Kidney epithelial cell (primary cell): ENCODE measurements at regions not wholly inside any gene's neighbourhood (a gene's known extent, or its start where the extent isn't known, plus 50 kb on each side); places are given as distances from the start of the nearest gene placed in this dataset.

ENCODE experiments used
- DNase-seq: peaks from one replicate; pipeline ENCODE4 v3.0.0-alpha.2; 2010; ENCODE audit warnings: low read depth
- H3K27me3 ChIP-seq: 2 replicates; pipeline ENCODE4 v1.6.0; 2011; ENCODE audit warnings: low read length; ENCODE audit not compliant: control insufficient read depth, insufficient read depth
- H3K36me3 ChIP-seq: 2 replicates; pipeline ENCODE4 v1.5.1; 2011; ENCODE audit warnings: low read length; ENCODE audit not compliant: control insufficient read depth, insufficient read depth
- H3K4me3 ChIP-seq: 2 replicates; pipeline ENCODE4 v1.5.1; 2011; ENCODE audit warnings: low read depth, mild to moderate bottlenecking, control low read depth, low read length
- CTCF ChIP-seq: IDR thresholded peaks from 2 replicates; pipeline ENCODE4 v1.5.1; 2011; ENCODE audit warnings: mild to moderate bottlenecking, moderate library complexity, low read length, control low read depth, inconsistent platforms; ENCODE audit not compliant: insufficient read depth, poor library complexity, severe bottlenecking

- DNase-seq, result no peak
These were observed 211.4 kb downstream of the ETS1 start for GRCh38 chr11:128375961-128376360.

GRCh38 chr11:128374026-128374425, 213.3 kb downstream of the ETS1 start:
- no peak for DNase-seq
- no peaks in the 10 kb centered on the region for H3K36me3 ChIP-seq
- TF ChIP-seq CTCF, result no peak
- no peak overlapping the region for H3K4me3 ChIP-seq
- no peaks in the 10 kb centered on the region for H3K27me3 ChIP-seq

More at GRCh38 chr11:128375961-128376360, 211.4 kb downstream of the ETS1 start:
- Histone ChIP-seq H3K36me3 (no peaks in the 10 kb centered on the region), H3K27me3 (no peaks in the 10 kb centered on the region), H3K4me3 (no peak overlapping the region)
- no peak for TF ChIP-seq CTCF

- H3K27me3 ChIP-seq, result no peaks in the 10 kb centered on the region
- no peak for DNase-seq
- H3K4me3 ChIP-seq, result no peak overlapping the region
- no peak for TF ChIP-seq CTCF
- H3K36me3 ChIP-seq, result no peaks in the 10 kb centered on the region
These were observed 214.4 kb downstream of the ETS1 start for GRCh38 chr11:128372977-128373376.

- no peak for DNase-seq
- no peak overlapping the region for H3K4me3 ChIP-seq
These were observed 219.8 kb downstream of the ETS1 start for GRCh38 chr11:128367573-128367972.

GRCh38 chr11:128365044-128365443, 222.3 kb downstream of the ETS1 start:
- no peaks in the 10 kb centered on the region for H3K36me3 ChIP-seq
- no peak overlapping the region for H3K4me3 ChIP-seq
- H3K27me3 ChIP-seq, result no peaks in the 10 kb centered on the region
- no peak for DNase-seq
- no peak for TF ChIP-seq CTCF

More at GRCh38 chr11:128367573-128367972, 219.8 kb downstream of the ETS1 start:
- no peak for TF ChIP-seq CTCF
- H3K27me3 ChIP-seq, result no peaks in the 10 kb centered on the region
- no peaks in the 10 kb centered on the region for H3K36me3 ChIP-seq

- H3K27me3 ChIP-seq, result no peaks in the 10 kb centered on the region
- no peak for DNase-seq
- no peak overlapping the region for H3K4me3 ChIP-seq
- no peaks in the 10 kb centered on the region for H3K36me3 ChIP-seq
- no peak for TF ChIP-seq CTCF
These were observed 225.8 kb downstream of the ETS1 start for GRCh38 chr11:128361451-128362020.
